Lower leg skin (tissue), 3 donors: ENCODE measurements at regions not wholly inside any gene's neighbourhood (a gene's known extent, or its start where the extent isn't known, plus 50 kb on each side); places are given as distances from the start of the nearest gene placed in this dataset.

ENCODE experiments used
- POLR2A ChIP-seq, 2 donors: fragments of 450-650 bp; IDR thresholded peaks; one replicate each; pipeline ENCODE4 v1.6.1; 2016 to 2017; ENCODE audit warnings: antibody characterized with exemption in 2 of 2, mild to moderate bottlenecking in 1 of 2, moderate library complexity in 1 of 2
- TF ChIP-seq, protein P1 (sequence below), 3 donors: fragments of 450-650 bp; IDR thresholded peaks; one replicate each; pipeline ENCODE4 v1.5.1; 2016; ENCODE audit warnings: antibody characterized with exemption in 3 of 3, mild to moderate bottlenecking in 3 of 3, moderate library complexity in 2 of 3

GRCh38 chr22:48600171-48600570, 1227.5 kb downstream of the BRD1 start:
- TF ChIP-seq, protein P1, sequence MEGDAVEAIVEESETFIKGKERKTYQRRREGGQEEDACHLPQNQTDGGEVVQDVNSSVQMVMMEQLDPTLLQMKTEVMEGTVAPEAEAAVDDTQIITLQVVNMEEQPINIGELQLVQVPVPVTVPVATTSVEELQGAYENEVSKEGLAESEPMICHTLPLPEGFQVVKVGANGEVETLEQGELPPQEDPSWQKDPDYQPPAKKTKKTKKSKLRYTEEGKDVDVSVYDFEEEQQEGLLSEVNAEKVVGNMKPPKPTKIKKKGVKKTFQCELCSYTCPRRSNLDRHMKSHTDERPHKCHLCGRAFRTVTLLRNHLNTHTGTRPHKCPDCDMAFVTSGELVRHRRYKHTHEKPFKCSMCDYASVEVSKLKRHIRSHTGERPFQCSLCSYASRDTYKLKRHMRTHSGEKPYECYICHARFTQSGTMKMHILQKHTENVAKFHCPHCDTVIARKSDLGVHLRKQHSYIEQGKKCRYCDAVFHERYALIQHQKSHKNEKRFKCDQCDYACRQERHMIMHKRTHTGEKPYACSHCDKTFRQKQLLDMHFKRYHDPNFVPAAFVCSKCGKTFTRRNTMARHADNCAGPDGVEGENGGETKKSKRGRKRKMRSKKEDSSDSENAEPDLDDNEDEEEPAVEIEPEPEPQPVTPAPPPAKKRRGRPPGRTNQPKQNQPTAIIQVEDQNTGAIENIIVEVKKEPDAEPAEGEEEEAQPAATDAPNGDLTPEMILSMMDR (IDR thresholded peaks at IDR 0.05): no peak
- TF ChIP-seq POLR2A (IDR thresholded peaks at IDR 0.05): no peak
